OCI-LY7 (cell line): ENCODE measurements at regions not wholly inside any gene's neighbourhood (a gene's known extent, or its start where the extent isn't known, plus 50 kb on each side); places are given as distances from the start of the nearest gene placed in this dataset.

Experiments
- CTCF ChIP-seq: fragments of 200-600 bp; sonication (generic); conservative IDR thresholded peaks from 2 replicates; pipeline ENCODE4 v1.5.1; 2014; ENCODE audit warnings: mild to moderate bottlenecking, antibody characterized with exemption, low read length, moderate library complexity, mixed read lengths
- EZH2phosphoT487 ChIP-seq: fragments of 200-600 bp; sonication (generic); IDR thresholded peaks from 2 replicates; pipeline ENCODE4 v1.6.1; 2018; ENCODE audit warnings: low read depth, borderline replicate concordance, mild to moderate bottlenecking, mixed run types, antibody characterized with exemption, low read length, moderate library complexity, mixed read lengths

GRCh38 chr3:127492426-127492825 lies 98.1 kb downstream of the TPRA1 start:
- no peak for TF ChIP-seq CTCF
- TF ChIP-seq EZH2phosphoT487: no peak
